DND-41 (cell line): ENCODE measurements at regions not wholly inside any gene's neighbourhood (a gene's known extent, or its start where the extent isn't known, plus 50 kb on each side); places are given as distances from the start of the nearest gene placed in this dataset.

Experiments
- ATAC-seq: fragments of 200-7000 bp; cut with Tn5 transposase; 3 replicates; pipeline ENCODE4 v1.9.1; 2021; ENCODE audit warnings: low read depth; ENCODE audit not compliant: insufficient read depth
- DNase-seq: peaks from one replicate; pipeline ENCODE4 v3.0.0-alpha.2; 2020
- H2AFZ ChIP-seq: 2 replicates; pipeline ENCODE4 v1.6.0; 2012; ENCODE audit warnings: low read depth, low read length
- H3K27ac ChIP-seq: 2 replicates; pipeline ENCODE4 v1.5.1; 2012; ENCODE audit warnings: low read length, inconsistent platforms
- H3K27me3 ChIP-seq: fragments of 200-600 bp; sonication (generic); 2 replicates; pipeline ENCODE4 v1.6.0; 2012; ENCODE audit warnings: low read length, mild to moderate bottlenecking, inconsistent platforms; ENCODE audit not compliant: insufficient read depth, poor library complexity
- H3K36me3 ChIP-seq: 2 replicates; pipeline ENCODE4 v1.5.1; 2012; ENCODE audit warnings: low read length, inconsistent platforms; ENCODE audit not compliant: insufficient read depth
- H3K4me1 ChIP-seq: 2 replicates; pipeline ENCODE4 v1.5.1; 2012; ENCODE audit warnings: mild to moderate bottlenecking, low read length; ENCODE audit not compliant: insufficient read depth
- H3K4me2 ChIP-seq: 2 replicates; pipeline ENCODE4 v1.6.0; 2012; ENCODE audit warnings: mild to moderate bottlenecking, moderate library complexity, low read length, inconsistent platforms; ENCODE audit not compliant: insufficient read depth
- H3K4me3 ChIP-seq, 2 experiments: fragments of 200-600 bp in 1 of 2; shearing (Covaris generic) in 1 of 2; 2 replicates each; pipeline ENCODE4 v1.5.1; 2012 to 2016; ENCODE audit warnings: inconsistent platforms in 2 of 2, low read length in 2 of 2, mild to moderate bottlenecking in 2 of 2, low read depth in 1 of 2, moderate library complexity in 1 of 2
- H3K79me2 ChIP-seq: 2 replicates; pipeline ENCODE4 v1.6.0; 2012; ENCODE audit warnings: low read length, inconsistent platforms; ENCODE audit not compliant: insufficient read depth
- H3K9ac ChIP-seq: 2 replicates; pipeline ENCODE4 v1.6.0; 2012; ENCODE audit warnings: low read depth, mild to moderate bottlenecking, inconsistent platforms, low read length, moderate library complexity
- H3K9me3 ChIP-seq: 2 replicates; pipeline ENCODE4 v1.5.1; 2012; ENCODE audit warnings: low read length, moderate library complexity, mild to moderate bottlenecking, inconsistent platforms; ENCODE audit not compliant: insufficient read depth, severe bottlenecking
- H4K20me1 ChIP-seq: 2 replicates; pipeline ENCODE4 v1.6.0; 2012; ENCODE audit warnings: low read length; ENCODE audit not compliant: insufficient read depth
- EZH2 ChIP-seq: IDR thresholded peaks from 3 replicates; pipeline ENCODE4 v1.6.1; 2012; ENCODE audit warnings: borderline replicate concordance, low read depth, mild to moderate bottlenecking, moderate library complexity, low read length, inconsistent platforms; ENCODE audit not compliant: severe bottlenecking
- TF ChIP-seq, protein P1 (sequence below): IDR thresholded peaks from 2 replicates; pipeline ENCODE4 v1.5.1; 2012; ENCODE audit warnings: borderline replicate concordance, low read length, moderate library complexity, mild to moderate bottlenecking; ENCODE audit not compliant: poor library complexity, severe bottlenecking; ENCODE audit errors: extremely low read depth

DNA sequence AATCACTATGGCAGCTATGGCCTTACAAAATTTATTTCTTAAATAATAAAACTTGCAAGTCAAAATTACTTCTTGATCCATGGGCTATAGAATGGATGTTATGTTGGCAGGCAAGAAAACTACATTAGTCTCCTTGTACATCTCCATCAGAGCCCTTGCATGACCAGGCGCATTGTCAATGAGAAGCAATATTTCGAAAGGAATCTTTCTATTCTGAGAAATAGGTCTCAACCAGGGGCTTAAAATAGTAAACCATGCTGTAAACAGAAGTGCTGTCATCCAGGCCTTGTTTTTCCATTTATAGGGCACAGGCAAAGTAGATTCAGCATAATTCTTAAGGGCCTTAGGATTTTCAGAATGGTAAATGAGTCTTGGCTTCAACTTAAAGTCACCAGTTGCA lies 220.1 kb downstream of the SREK1 start:
- Histone ChIP-seq H2AFZ (no peak overlapping the region), H3K79me2 (no peaks in the 10 kb centered on the region), H3K4me2 (no peak overlapping the region), H3K36me3 (no peaks in the 10 kb centered on the region), H3K9me3 (no peaks in the 10 kb centered on the region), H3K4me1 (no peaks in the 10 kb centered on the region), H3K27me3 (no peaks in the 10 kb centered on the region), H3K9ac (no peak overlapping the region), H3K4me3 (no peak overlapping the region), H4K20me1 (no peaks in the 10 kb centered on the region), H3K27ac (no peak overlapping the region)
- TF ChIP-seq, protein P1, sequence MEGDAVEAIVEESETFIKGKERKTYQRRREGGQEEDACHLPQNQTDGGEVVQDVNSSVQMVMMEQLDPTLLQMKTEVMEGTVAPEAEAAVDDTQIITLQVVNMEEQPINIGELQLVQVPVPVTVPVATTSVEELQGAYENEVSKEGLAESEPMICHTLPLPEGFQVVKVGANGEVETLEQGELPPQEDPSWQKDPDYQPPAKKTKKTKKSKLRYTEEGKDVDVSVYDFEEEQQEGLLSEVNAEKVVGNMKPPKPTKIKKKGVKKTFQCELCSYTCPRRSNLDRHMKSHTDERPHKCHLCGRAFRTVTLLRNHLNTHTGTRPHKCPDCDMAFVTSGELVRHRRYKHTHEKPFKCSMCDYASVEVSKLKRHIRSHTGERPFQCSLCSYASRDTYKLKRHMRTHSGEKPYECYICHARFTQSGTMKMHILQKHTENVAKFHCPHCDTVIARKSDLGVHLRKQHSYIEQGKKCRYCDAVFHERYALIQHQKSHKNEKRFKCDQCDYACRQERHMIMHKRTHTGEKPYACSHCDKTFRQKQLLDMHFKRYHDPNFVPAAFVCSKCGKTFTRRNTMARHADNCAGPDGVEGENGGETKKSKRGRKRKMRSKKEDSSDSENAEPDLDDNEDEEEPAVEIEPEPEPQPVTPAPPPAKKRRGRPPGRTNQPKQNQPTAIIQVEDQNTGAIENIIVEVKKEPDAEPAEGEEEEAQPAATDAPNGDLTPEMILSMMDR = no peak
- TF ChIP-seq EZH2 = no peak
- ATAC-seq = no peak
- DNase-seq = no peak

DNA sequence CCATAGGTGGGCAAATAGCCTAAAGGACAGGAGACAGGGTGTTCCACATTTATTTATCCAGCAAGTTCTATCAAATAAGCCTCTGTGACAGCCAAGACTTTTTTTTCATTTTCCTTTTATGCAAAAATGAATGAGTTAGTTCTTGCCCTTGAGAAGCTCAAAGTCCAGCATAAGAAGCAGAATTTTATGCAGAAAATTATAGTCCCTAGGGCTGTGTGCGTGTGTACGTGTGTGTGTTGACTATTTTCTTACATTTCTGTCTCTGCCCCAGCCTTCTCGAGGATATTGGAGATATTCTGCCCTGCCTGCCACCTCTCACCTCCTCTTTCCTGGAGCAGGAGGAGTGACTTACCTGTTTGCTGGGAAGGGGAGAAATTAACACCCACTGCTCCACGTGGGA lies 221.9 kb downstream of the SREK1 start:
- Histone ChIP-seq H3K9me3 (no peaks in the 10 kb centered on the region), H3K27ac (no peak overlapping the region), H3K27me3 (no peaks in the 10 kb centered on the region), H3K9ac (no peak overlapping the region), H3K36me3 (no peaks in the 10 kb centered on the region), H3K79me2 (no peaks in the 10 kb centered on the region), H4K20me1 (no peaks in the 10 kb centered on the region), H2AFZ (no peak overlapping the region), H3K4me1 (no peaks in the 10 kb centered on the region), H3K4me2 (no peak overlapping the region), H3K4me3 (no peak overlapping the region)
- TF ChIP-seq, protein P1 = no peak
- no peak for TF ChIP-seq EZH2
- no peak for DNase-seq
- ATAC-seq = no peak

DNA sequence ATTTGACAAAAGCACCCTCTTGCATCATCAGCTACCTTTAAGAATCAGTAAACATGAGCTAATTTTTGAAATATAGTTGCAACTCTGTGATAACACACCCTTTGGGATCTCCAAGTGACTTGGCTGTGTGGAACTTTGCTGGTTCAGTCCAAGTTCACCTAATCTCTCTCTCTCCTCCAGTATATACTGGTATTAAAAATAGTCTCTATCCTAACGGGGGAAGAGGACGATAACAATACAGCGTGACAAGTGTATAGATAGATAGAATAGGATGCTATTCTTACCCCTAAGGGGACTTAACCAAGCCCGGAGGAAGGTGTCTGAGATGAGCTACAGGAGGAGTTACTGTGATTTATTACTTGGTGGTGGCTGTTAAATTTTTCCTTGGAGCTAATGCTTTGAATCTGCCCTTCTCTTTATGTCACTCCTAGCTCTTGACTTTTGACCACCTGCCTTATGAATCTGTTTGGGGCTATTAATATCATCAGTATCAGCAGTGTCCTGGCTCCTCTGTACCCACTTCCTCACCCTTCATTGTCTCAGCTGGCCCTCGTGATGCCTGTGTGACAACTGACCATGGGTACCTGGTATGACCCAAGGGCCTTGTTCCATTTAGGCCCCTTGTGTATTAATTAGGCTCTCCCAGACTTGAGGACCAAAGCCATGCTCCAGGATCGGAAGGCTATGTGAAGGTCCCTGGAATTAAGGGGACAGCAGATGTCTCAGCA lies 223.9 kb downstream of the SREK1 start:
- H3K9ac ChIP-seq = no peak overlapping the region
- TF ChIP-seq, protein P1 = no peak
- no peak for TF ChIP-seq EZH2
- H2AFZ ChIP-seq = no peak overlapping the region

More for the DNA sequence above, 223.9 kb downstream of the SREK1 start:
- DNase-seq (no peak), ATAC-seq (no peak)
- Histone ChIP-seq H4K20me1 (no peaks in the 10 kb centered on the region), H3K4me1 (no peaks in the 10 kb centered on the region), H3K4me2 (no peak overlapping the region), H3K4me3 (no peak overlapping the region), H3K27ac (no peak overlapping the region), H3K36me3 (no peaks in the 10 kb centered on the region), H3K79me2 (no peaks in the 10 kb centered on the region), H3K9me3 (no peaks in the 10 kb centered on the region), H3K27me3 (no peaks in the 10 kb centered on the region)
